H9 (cell line): ENCODE measurements at regions not wholly inside any gene's neighbourhood (a gene's known extent, or its start where the extent isn't known, plus 50 kb on each side); places are given as distances from the start of the nearest gene placed in this dataset.

Experiments
- DNase-seq: peaks from one replicate; pipeline ENCODE4 v3.0.0-alpha.2; 2017
- H2AFZ ChIP-seq: one replicate; pipeline ENCODE4 v1.6.1; 2013; ENCODE audit warnings: mild to moderate bottlenecking, low read length, control low read depth, moderate library complexity
- H2AK5ac ChIP-seq: 2 replicates; pipeline ENCODE4 v1.6.1; 2013; ENCODE audit warnings: low read length, control low read depth, mixed read lengths; ENCODE audit not compliant: insufficient read length
- H2BK120ac ChIP-seq: one replicate; pipeline ENCODE4 v1.6.1; 2013; ENCODE audit warnings: low read depth, mild to moderate bottlenecking, low read length, control low read depth, inconsistent platforms; ENCODE audit not compliant: poor library complexity, severe bottlenecking
- H2BK12ac ChIP-seq: 2 replicates; pipeline ENCODE4 v1.6.1; 2013; ENCODE audit warnings: low read length, control low read depth, mixed read lengths, low read depth; ENCODE audit not compliant: insufficient read length
- H2BK15ac ChIP-seq: 2 replicates; pipeline ENCODE4 v1.6.1; 2013; ENCODE audit warnings: low read depth, low read length, control low read depth
- H2BK20ac ChIP-seq: one replicate; pipeline ENCODE4 v1.6.1; 2013; ENCODE audit warnings: low read depth, mild to moderate bottlenecking, low read length, control low read depth, inconsistent platforms; ENCODE audit not compliant: poor library complexity, severe bottlenecking
- H2BK5ac ChIP-seq: 2 replicates; pipeline ENCODE4 v1.6.1; 2013; ENCODE audit warnings: low read length, control low read depth, mixed read lengths; ENCODE audit not compliant: insufficient read length
- H3K14ac ChIP-seq: 2 replicates; pipeline ENCODE4 v1.6.1; 2013; ENCODE audit warnings: low read length, control low read depth; ENCODE audit not compliant: insufficient read depth
- H3K18ac ChIP-seq: 2 replicates; pipeline ENCODE4 v1.6.1; 2013; ENCODE audit warnings: low read depth, mild to moderate bottlenecking, mixed read lengths, low read length, control low read depth; ENCODE audit not compliant: insufficient read length
- H3K23ac ChIP-seq: 2 replicates; pipeline ENCODE4 v1.6.1; 2013; ENCODE audit warnings: low read length, control low read depth, mixed read lengths, low read depth; ENCODE audit not compliant: insufficient read length
- H3K23me2 ChIP-seq: 2 replicates; pipeline ENCODE4 v1.6.1; 2013; ENCODE audit warnings: low read depth, mild to moderate bottlenecking, mixed read lengths, low read length, control low read depth; ENCODE audit not compliant: insufficient read length, poor library complexity, severe bottlenecking
- H3K27ac ChIP-seq: 2 replicates; pipeline ENCODE4 v1.5.1; 2013; ENCODE audit warnings: low read length, control low read depth, mixed read lengths, low read depth; ENCODE audit not compliant: insufficient read length
- H3K27me3 ChIP-seq: 2 replicates; pipeline ENCODE4 v1.6.1; 2013; ENCODE audit warnings: low read length, control low read depth, inconsistent platforms; ENCODE audit not compliant: insufficient read depth
- H3K4ac ChIP-seq: 2 replicates; pipeline ENCODE4 v1.6.1; 2013; ENCODE audit warnings: low read depth, mild to moderate bottlenecking, control low read depth, inconsistent platforms, low read length, moderate library complexity
- H3K4me1 ChIP-seq: 2 replicates; pipeline ENCODE4 v1.6.1; 2013; ENCODE audit warnings: low read length, control low read depth, inconsistent platforms; ENCODE audit not compliant: insufficient read depth
- H3K4me2 ChIP-seq: 2 replicates; pipeline ENCODE4 v1.6.1; 2013; ENCODE audit warnings: low read length, control low read depth, mixed read lengths; ENCODE audit not compliant: insufficient read length, insufficient read depth
- H3K56ac ChIP-seq: 2 replicates; pipeline ENCODE4 v1.6.1; 2013; ENCODE audit warnings: low read depth, mild to moderate bottlenecking, mixed read lengths, low read length, control low read depth; ENCODE audit not compliant: insufficient read length
- H3K79me1 ChIP-seq: 2 replicates; pipeline ENCODE4 v1.6.1; 2013; ENCODE audit warnings: low read depth, mild to moderate bottlenecking, moderate library complexity, low read length, control low read depth, inconsistent platforms; ENCODE audit not compliant: insufficient read depth, poor library complexity, severe bottlenecking
- H3K79me2 ChIP-seq: 2 replicates; pipeline ENCODE4 v1.6.1; 2013; ENCODE audit warnings: low read length, control low read depth, inconsistent platforms; ENCODE audit not compliant: insufficient read depth
- H3K9ac ChIP-seq: 2 replicates; pipeline ENCODE4 v1.6.1; 2013; ENCODE audit warnings: low read length, control low read depth, mixed read lengths; ENCODE audit not compliant: insufficient read length; ENCODE audit errors: extremely low read depth
- H3K9me3 ChIP-seq: one replicate; pipeline ENCODE4 v1.6.1; 2013; ENCODE audit warnings: low read depth, low read length, inconsistent platforms; ENCODE audit not compliant: control insufficient read depth
- H3T11ph ChIP-seq: one replicate; pipeline ENCODE4 v1.6.1; 2013; ENCODE audit warnings: mild to moderate bottlenecking, low read length, control low read depth, inconsistent platforms
- H4K20me1 ChIP-seq: one replicate; pipeline ENCODE4 v1.6.1; 2013; ENCODE audit not compliant: control insufficient read depth, insufficient read length, insufficient read depth
- H4K5ac ChIP-seq: 2 replicates; pipeline ENCODE4 v1.6.1; 2013; ENCODE audit warnings: low read depth, mild to moderate bottlenecking, mixed read lengths, low read length, control low read depth; ENCODE audit not compliant: insufficient read length
- H4K8ac ChIP-seq: replicated peaks from 2 replicates; pipeline ENCODE4 v1.6.1; 2013; ENCODE audit warnings: low read length, control low read depth, mixed read lengths, low read depth; ENCODE audit not compliant: insufficient read length
- H4K91ac ChIP-seq: 2 replicates; pipeline ENCODE4 v1.6.1; 2013; ENCODE audit warnings: low read depth, mild to moderate bottlenecking, moderate library complexity, mixed read lengths, low read length, control low read depth; ENCODE audit not compliant: insufficient read length
- H3K27ac Mint-ChIP-seq, 3 experiments: 2 replicates in 2 of 3; 3 replicates in 1 of 3; pipeline ENCODE4 v1.8.0; 2020 to 2021; ENCODE audit warnings: mixed read lengths in 3 of 3, mild to moderate bottlenecking in 1 of 3, moderate library complexity in 1 of 3
- H3K27me3 Mint-ChIP-seq: 2 replicates; pipeline ENCODE4 v1.8.0; 2021; ENCODE audit warnings: low read depth, mild to moderate bottlenecking, moderate library complexity, mixed read lengths
- H3K36me3 Mint-ChIP-seq, 3 experiments: 2 replicates in 2 of 3; 3 replicates in 1 of 3; pipeline ENCODE4 v1.8.0; 2020 to 2021; ENCODE audit warnings: low read depth in 3 of 3, mixed read lengths in 3 of 3; ENCODE audit not compliant: insufficient read depth in 1 of 3
- H3K4me1 Mint-ChIP-seq, 2 experiments: 2 replicates each; pipeline ENCODE4 v1.8.0; 2020; ENCODE audit warnings: mixed read lengths in 2 of 2
- H3K4me3 Mint-ChIP-seq, 2 experiments: 2 replicates in 1 of 2; 3 replicates in 1 of 2; pipeline ENCODE4 v1.8.0; 2020 to 2021; ENCODE audit warnings: mild to moderate bottlenecking in 2 of 2, mixed read lengths in 2 of 2, moderate library complexity in 1 of 2
- H3K9me3 Mint-ChIP-seq, 2 experiments: 2 replicates in 1 of 2; 3 replicates in 1 of 2; pipeline ENCODE4 v1.8.0; 2020; ENCODE audit warnings: mild to moderate bottlenecking in 2 of 2, mixed read lengths in 2 of 2, moderate library complexity in 1 of 2
- CTCF ChIP-seq: fragments of 200-600 bp; sonication (generic); conservative IDR thresholded peaks from 3 replicates; pipeline ENCODE4 v1.8.0; 2021; ENCODE audit warnings: antibody characterized with exemption, mild to moderate bottlenecking
- WGBS: extraction: QIAGEN DNeasy Blood & Tissue Kit; methylation state at CpG from one replicate; pipeline ENCODE4 v1.1.7; 2013; ENCODE audit warnings: missing lambda C conversion rate, low lambda C conversion rate, mixed read lengths; ENCODE audit not compliant: insufficient read length; ENCODE audit errors: extremely low coverage; 5-methylcytosine and 5-hydroxymethylcytosine counted together

- H3T11ph ChIP-seq: no peak overlapping the region
- peaks cover 5% of the 10 kb centered on the region for H3K27me3 Mint-ChIP-seq
- no peak for DNase-seq
Observed at GRCh38 chr16:48740964-48741363, 131.0 kb upstream of the N4BP1 start.

More at GRCh38 chr16:48740964-48741363, 131.0 kb upstream of the N4BP1 start:
- H3K4me1 ChIP-seq: no peaks in the 10 kb centered on the region
- H4K8ac ChIP-seq: no peak overlapping the region
- no peak overlapping the region for H3K4me3 Mint-ChIP-seq
- no peak overlapping the region for H2BK5ac ChIP-seq
- H3K4ac ChIP-seq: no peak overlapping the region
- H3K79me1 ChIP-seq: no peaks in the 10 kb centered on the region
- no peaks in the 10 kb centered on the region for H3K23me2 ChIP-seq
- H3K18ac ChIP-seq: no peak overlapping the region
- H3K14ac ChIP-seq: no peak overlapping the region
- H4K91ac ChIP-seq: no peak overlapping the region
- WGBS: no CpG with 5 or more reads among the region's 6 CpGs
- no peaks in the 10 kb centered on the region for H3K9me3 ChIP-seq
- no peak overlapping the region for H2BK120ac ChIP-seq
- H3K27ac ChIP-seq: no peak overlapping the region
- H3K27ac Mint-ChIP-seq: no peak overlapping the region
- H4K20me1 ChIP-seq: no peaks in the 10 kb centered on the region
- no peaks in the 10 kb centered on the region for H3K27me3 ChIP-seq
- H2BK20ac ChIP-seq: no peak overlapping the region
- H3K23ac ChIP-seq: no peak overlapping the region
- no peak overlapping the region for H3K9ac ChIP-seq
- H2AK5ac ChIP-seq: no peak overlapping the region
- no peak overlapping the region for H4K5ac ChIP-seq
- H3K36me3 Mint-ChIP-seq: peaks cover 0 to 4% (median 0%) of the 10 kb centered on the region in 3 experiments; a peak in 1 of 7 replicates
- no peak overlapping the region for H3K4me2 ChIP-seq
- H3K4me1 Mint-ChIP-seq: peaks cover 0 to 3% of the 10 kb centered on the region in 2 experiments; a peak in 1 of 4 replicates
- H3K56ac ChIP-seq: no peak overlapping the region
- H2BK15ac ChIP-seq: no peak overlapping the region
- H2AFZ ChIP-seq: no peak overlapping the region
- H2BK12ac ChIP-seq: no peak overlapping the region
- H3K9me3 Mint-ChIP-seq: peaks cover 7 to 10% of the 10 kb centered on the region in 2 experiments; a peak in 4 of 5 replicates
- TF ChIP-seq CTCF: no peak
- no peaks in the 10 kb centered on the region for H3K79me2 ChIP-seq
